GM19438 (cell line): ENCODE measurements at regions not wholly inside any gene's neighbourhood (a gene's known extent, or its start where the extent isn't known, plus 50 kb on each side); places are given as distances from the start of the nearest gene placed in this dataset.

ENCODE experiments used
- ATAC-seq: cut with Tn5 transposase; IDR thresholded peaks from one replicate; pipeline ENCODE4 v1.9.1; 2021; ENCODE audit warnings: low read depth; ENCODE audit not compliant: unreplicated experiment

DNA sequence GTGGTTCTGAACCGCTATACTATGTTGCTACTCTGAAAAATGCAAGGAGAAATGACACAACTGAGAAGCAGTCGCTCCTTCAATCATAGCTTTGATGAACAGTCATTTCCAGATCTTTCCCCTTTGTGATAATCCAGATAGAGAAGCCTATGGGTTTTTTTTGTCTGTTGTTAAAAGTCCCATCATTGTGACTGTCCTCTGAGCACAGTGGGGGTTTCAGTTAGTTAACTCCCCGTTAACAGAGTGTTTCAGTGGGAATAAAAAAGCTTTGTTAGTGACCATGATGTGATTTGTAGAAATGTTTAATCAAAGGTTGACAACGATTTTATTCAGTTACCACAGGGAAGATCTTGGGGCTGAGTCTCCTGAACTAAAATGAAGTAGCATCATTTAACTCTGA lies 176.2 kb upstream of the MAOA start:
- ATAC-seq, result no peak

DNA sequence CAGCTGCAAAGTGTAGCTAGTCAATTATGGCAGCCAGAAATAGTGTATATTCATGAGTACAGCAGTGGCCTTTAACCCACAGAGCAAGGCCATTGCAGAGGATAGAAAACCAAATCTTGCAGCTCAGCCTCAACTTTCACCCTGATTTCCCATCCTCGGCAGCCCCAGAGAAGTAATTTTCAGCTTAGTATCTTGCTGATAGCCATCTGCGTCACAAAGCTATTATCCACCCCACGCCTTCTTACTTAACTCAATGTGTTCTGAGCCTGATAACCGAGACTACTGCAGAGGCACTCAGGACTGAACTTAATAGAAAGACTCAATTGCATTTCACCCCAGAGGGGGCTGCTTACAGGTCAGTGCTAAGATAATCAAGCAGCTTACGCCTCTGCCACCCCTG lies 174.5 kb upstream of the MAOA start:
- no peak for ATAC-seq

GRCh38 chrX:43493756-43494155 lies 162.3 kb upstream of the MAOA start:
- no peak for ATAC-seq

- no peak for ATAC-seq
Observed at GRCh38 chrX:43500246-43500645, 155.9 kb upstream of the MAOA start.

- no peak for ATAC-seq
Observed at GRCh38 chrX:43500996-43501694, 155.0 kb upstream of the MAOA start.

- no peak for ATAC-seq
Observed at GRCh38 chrX:43504394-43504793, 151.7 kb upstream of the MAOA start.

DNA sequence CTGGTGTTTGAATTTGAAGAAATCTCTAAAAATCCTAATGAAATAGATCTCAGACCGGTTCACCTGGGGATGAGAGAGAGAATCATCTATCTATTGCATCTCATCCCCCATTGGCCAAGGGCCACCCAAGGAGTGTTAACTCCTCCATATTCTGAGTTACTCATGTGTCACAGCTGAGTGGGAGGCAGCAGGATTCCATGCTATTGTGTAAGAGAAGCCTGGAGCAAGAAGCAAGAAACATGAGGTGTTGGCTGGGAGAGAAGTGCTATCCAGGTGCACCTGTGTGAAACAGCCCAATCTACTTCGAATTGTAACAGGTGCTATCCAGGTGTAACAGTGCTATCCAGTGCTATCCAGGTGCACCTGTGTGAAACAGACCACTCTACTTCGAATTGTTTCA lies 150.3 kb upstream of the MAOA start:
- ATAC-seq, result no peak

DNA sequence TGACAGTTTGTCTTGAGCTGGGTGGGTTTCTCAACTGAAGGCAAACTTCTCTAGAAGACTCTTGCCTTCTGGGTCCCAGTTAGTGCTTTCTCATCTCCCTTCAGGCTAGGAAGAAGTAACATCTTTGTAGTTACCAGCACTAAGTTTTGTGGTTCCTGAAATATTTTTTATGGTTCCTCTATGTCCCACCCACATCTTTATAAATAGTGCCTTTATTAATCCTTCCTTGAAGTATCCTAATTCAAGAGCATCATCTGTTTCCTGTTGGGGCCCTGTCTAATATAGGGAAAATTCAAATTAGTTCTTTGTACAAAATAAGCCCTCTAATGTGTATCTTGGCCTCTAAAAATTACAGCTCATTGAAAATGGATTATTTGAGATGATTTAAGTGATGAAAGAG lies 147.4 kb upstream of the MAOA start:
- ATAC-seq, result no peak

DNA sequence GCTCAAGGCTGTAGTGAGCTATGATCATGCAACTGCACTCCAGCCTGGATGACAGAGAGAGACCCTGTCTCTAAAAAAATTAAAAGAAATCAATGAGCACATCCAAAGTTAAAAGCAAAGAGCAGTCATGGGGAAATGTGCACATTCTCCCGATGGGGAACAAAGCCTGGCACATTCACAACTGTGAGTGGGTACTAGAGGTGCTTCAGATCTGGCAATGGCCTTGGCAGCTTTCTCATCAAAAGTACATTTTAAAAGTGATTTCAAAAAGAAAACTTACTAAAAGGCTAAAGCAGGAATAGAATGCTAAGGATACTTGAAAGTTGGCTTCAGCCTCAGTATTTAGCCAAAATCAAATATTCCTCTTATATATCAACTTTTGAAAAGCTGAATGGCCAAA lies 145.9 kb upstream of the MAOA start:
- no peak for ATAC-seq

GRCh38 chrX:43513085-43513484 lies 143.0 kb upstream of the MAOA start:
- no peak for ATAC-seq

DNA sequence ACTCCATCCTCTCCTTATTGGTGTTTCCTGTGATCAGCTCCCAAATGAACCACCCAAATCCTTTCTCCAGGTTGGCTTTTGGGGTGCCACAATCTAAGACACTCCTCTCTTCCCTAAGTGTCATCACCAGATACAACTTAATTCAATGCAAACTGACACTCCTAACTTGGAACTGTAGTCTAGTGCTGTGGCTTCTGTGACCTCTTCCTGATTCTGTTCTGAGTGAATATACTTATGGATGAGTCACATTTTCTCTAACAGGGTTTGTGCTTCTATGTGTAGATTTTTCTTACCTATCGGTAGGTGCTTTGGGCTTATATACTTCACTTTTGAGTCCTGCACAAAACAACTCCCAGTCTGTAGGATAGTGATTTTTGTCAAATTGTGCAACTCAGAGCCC lies 141.3 kb upstream of the MAOA start:
- ATAC-seq, result no peak

DNA sequence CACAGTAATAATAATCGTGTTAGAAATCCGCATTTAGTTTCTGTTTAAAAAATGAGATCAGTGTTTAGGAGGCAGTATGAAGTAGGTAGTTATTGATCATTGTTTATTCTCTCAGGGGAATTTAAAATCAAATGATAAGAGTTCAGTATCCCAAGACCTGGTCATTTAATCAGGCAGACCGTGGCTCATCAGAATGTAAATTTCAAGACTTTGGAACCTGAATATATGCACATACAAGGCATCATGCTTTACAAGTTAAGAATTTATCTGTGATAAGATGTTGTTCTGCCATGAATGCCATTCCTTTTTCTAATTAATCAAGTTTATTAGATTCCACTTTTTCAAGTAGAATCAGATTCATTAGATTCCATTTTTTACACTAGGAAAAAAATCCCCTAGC lies 133.5 kb upstream of the MAOA start:
- no peak for ATAC-seq

DNA sequence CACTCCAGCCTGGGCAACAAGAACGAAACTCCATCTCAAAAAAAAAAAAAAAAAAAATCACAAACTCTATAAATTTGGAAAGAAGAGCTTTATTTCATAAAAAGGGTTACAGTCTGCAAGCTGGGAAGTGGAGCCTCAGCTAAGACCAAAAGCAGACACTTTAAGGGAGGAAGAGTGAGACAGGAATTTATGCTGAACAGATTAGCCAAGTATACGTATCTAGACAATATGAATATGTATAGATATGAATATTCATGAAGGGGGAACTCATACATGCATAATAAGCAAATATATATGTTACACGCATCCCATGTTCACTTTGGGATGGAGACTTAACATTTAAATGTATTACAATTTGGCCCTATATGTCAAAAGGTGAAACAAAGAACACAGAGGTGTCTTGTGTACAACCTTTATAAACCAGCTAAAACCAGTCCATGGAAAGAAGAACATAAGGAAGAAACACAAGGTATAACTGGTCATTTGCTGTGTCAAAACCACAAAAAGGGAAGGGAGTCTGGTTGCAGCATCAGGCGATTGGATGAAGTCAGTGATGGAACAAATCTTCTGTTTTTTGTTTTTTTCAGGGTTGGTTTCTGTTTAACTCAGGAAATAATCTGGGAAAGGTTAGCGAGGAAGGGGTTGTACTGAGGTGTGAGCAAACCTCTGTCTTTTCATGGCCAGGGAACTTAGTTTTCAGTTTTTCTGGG lies 130.0 kb upstream of the MAOA start:
- ATAC-seq, result no peak

DNA sequence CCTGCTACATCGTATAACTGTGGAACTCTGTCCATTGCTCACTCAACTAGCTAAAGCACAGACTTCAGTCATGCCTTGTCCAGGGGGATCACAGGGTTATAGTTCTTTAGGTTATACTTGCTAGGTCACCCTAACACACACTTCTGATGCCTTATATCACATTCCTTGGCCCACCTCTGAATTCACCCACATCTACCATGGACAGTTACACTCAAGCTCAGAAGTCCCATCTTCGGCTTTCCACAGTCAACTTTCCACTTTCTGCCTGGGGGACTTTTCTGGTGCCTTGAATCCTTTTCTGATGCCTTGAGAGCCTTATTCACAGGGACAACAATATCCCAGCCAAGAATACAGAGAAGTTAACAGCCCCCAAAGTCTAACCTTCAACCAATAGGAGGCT lies 129.2 kb upstream of the MAOA start:
- ATAC-seq, result no peak

- ATAC-seq, result no peak
Observed at GRCh38 chrX:43527801-43528200, 128.3 kb upstream of the MAOA start.

DNA sequence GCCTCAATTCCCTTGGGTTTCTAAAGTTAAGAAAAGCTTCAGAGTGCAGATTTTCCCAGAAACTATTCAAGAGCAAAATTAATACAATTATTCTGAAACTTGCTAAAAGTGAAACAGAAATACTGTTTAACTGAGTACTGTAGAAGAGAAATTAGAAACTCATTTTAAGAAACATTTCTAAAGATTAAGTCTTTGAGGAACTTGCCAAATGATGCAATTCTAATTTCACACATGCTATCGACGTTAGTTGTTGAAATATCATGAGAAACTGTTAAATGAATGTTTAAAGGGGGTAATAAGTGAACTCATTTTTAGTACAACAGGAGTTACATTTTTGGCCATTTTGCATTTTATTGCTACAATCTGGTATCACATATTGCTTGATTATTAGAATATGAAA lies 125.3 kb upstream of the MAOA start:
- ATAC-seq, result no peak

- ATAC-seq, result no peak
Observed at GRCh38 chrX:43540318-43540717, 115.8 kb upstream of the MAOA start.

DNA sequence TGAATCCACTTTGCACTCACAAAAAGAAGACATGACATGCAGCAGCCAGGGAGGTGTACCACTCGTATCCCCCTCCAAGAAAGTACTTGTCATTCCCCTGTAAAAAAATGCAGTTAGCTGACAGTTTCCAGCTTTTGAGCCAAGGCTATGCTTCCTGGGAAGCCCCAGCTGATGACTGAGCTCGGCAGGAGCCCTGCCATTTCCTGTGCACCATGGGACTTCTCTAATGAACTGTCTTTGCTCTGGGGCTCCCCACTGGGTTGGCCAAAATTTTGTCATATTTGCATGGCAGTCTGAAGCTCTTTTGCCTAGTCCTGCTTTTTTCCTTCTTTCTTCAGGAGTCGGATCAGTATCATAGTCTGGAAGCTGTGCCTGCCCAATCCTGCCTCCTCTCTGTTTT lies 104.5 kb upstream of the MAOA start:
- no peak for ATAC-seq

- ATAC-seq, result no peak
Observed at GRCh38 chrX:43552156-43552555, 103.9 kb upstream of the MAOA start.

DNA sequence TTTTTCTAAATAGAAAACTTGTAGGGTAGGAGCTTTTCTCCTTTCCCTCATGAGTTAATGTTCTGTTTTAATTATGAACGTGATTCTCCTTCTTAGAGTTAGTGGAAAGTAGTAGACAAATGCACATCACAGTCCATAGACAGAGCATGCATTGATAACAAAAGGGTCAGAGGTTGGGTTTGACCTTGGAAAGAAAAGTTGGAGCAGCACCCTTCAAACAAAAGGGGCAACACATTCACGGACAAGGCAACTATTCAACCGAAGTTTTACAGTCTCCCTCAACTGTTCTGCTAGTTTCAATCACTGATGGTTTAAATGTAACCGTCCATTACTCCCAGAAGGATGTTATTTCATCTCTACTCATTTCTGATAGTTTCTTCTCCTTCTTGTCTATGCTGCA lies 103.4 kb upstream of the MAOA start:
- no peak for ATAC-seq

- ATAC-seq, result no peak
Observed at GRCh38 chrX:43553257-43553656, 102.8 kb upstream of the MAOA start.

GRCh38 chrX:43556207-43556606 lies 99.9 kb upstream of the MAOA start:
- no peak for ATAC-seq
